HCT116 (cell line): ENCODE measurements at regions not wholly inside any gene's neighbourhood (a gene's known extent, or its start where the extent isn't known, plus 50 kb on each side); places are given as distances from the start of the nearest gene placed in this dataset.

ENCODE experiments used
- ATAC-seq: fragments of 200-7000 bp; cut with Tn5 transposase; 2 replicates; pipeline ENCODE4 v1.9.1; 2020; ENCODE audit warnings: mild to moderate bottlenecking, moderate library complexity
- BruUV-seq: library from RNA; stranded (reverse); fragments of 400-500 nt; replicated peaks from 2 replicates; lab custom pipeline; 2021; lab: Mats Ljungman, UMichigan
- CTCF ChIA-PET: fragments of 300-600 bp; sonication (Branson Sonifier 250); formaldehyde crosslinking; loops from one replicate; lab custom pipeline; 2021; ENCODE audit warnings: antibody characterized with exemption; lab: Charles Lee
- POLR2A ChIA-PET: fragments of 300-600, 350-600 bp; sonication (Branson Sonifier 250); formaldehyde crosslinking; loops from one replicate; lab custom pipeline; 2021; ENCODE audit warnings: antibody characterized with exemption; lab: Charles Lee
- RAD21 ChIA-PET, 2 experiments: fragments of 300-600 bp; sonication (Branson Sonifier 250); formaldehyde crosslinking; loops; one replicate each; lab custom pipeline; 2023; ENCODE audit warnings: low total read pairs in 2 of 2; ENCODE audit not compliant: uncharacterized antibody in 2 of 2, unreplicated experiment in 2 of 2, low non-redundant PET in 1 of 2; lab: Charles Lee
- DNase-seq: peaks from one replicate; pipeline ENCODE4 v3.0.0-alpha.2; 2010; ENCODE audit warnings: low read depth, low spot score
- H2AFZ ChIP-seq: fragments of 200-600 bp; shearing (Covaris generic), sonication (generic); 2 replicates; pipeline ENCODE4 v1.6.1; 2017; ENCODE audit warnings: low read depth, mixed run types, mixed read lengths, antibody characterized with exemption, low read length; ENCODE audit not compliant: poor library complexity, severe bottlenecking
- H3K27ac ChIP-seq: 2 replicates; pipeline ENCODE4 v1.5.1; 2012; ENCODE audit warnings: low read depth, low read length
- H3K27me3 ChIP-seq: fragments of 200-600 bp; sonication (generic); 2 replicates; pipeline ENCODE4 v1.6.1; 2016; ENCODE audit warnings: mixed run types, low read length, mixed read lengths; ENCODE audit not compliant: insufficient read depth
- H3K36me3 ChIP-seq, 2 experiments: fragments of 200-500 bp in 1 of 2; fragments of 200-600 bp in 1 of 2; sonication (Bioruptor generic) in 1 of 2; sonication (generic) in 1 of 2; 2 replicates each; pipeline versions ENCODE4 v1.5.1 to v1.6.1; 2014 to 2016; ENCODE audit warnings: low read length in 2 of 2, inconsistent platforms in 1 of 2, mixed read lengths in 1 of 2, mixed run types in 1 of 2; ENCODE audit not compliant: insufficient read depth in 2 of 2, control insufficient read depth in 1 of 2
- H3K4me1 ChIP-seq, 2 experiments: fragments of 200-600 bp in 1 of 2; sonication (generic) in 1 of 2; 2 replicates each; pipeline versions ENCODE4 v1.5.1 to v1.6.1; 2012 to 2017; ENCODE audit warnings: low read length in 2 of 2, inconsistent platforms in 1 of 2, mild to moderate bottlenecking in 1 of 2, mixed read lengths in 1 of 2, mixed run types in 1 of 2, moderate library complexity in 1 of 2; ENCODE audit not compliant: insufficient read depth in 2 of 2, control insufficient read depth in 1 of 2
- H3K4me2 ChIP-seq: fragments of 200-600 bp; sonication (generic); 2 replicates; pipeline ENCODE4 v1.6.1; 2017; ENCODE audit warnings: mixed run types, low read length, mixed read lengths
- H3K4me3 ChIP-seq, 2 experiments: fragments of 200-600 bp in 1 of 2; sonication (generic) in 1 of 2; replicated peaks in 1 of 2; 2 replicates each; pipeline ENCODE4 v1.5.1; 2011 to 2016; ENCODE audit warnings: low read length in 2 of 2, control low read depth in 1 of 2, low read depth in 1 of 2, mild to moderate bottlenecking in 1 of 2, mixed read lengths in 1 of 2, mixed run types in 1 of 2
- H3K79me2 ChIP-seq: fragments of 200-600 bp; sonication (generic); 2 replicates; pipeline ENCODE4 v1.6.1; 2017; ENCODE audit warnings: mild to moderate bottlenecking, mixed run types, low read length, moderate library complexity, mixed read lengths; ENCODE audit not compliant: insufficient read depth
- H3K9ac ChIP-seq: fragments of 200-600 bp; sonication (generic); 2 replicates; pipeline ENCODE4 v1.6.1; 2016; ENCODE audit warnings: low read length, mixed read lengths
- H3K9me2 ChIP-seq: fragments of 200-600 bp; sonication (generic), shearing (Covaris generic); 2 replicates; pipeline ENCODE4 v1.6.1; 2017; ENCODE audit warnings: mixed run types, mild to moderate bottlenecking, moderate library complexity; ENCODE audit not compliant: insufficient read depth
- H3K9me3 ChIP-seq, 2 experiments: fragments of 200-500 bp in 1 of 2; fragments of 200-600 bp in 1 of 2; sonication (Bioruptor generic) in 1 of 2; sonication (generic) in 1 of 2; 2 replicates each; pipeline ENCODE4 v1.6.1; 2014 to 2017; ENCODE audit warnings: low read length in 2 of 2, mixed read lengths in 2 of 2, inconsistent platforms in 1 of 2, low read depth in 1 of 2, mild to moderate bottlenecking in 1 of 2, mixed run types in 1 of 2, moderate library complexity in 1 of 2; ENCODE audit not compliant: control insufficient read depth in 1 of 2, insufficient read depth in 1 of 2
- H4K20me1 ChIP-seq: fragments of 200-600 bp; sonication (generic), shearing (Covaris generic); 2 replicates; pipeline ENCODE4 v1.6.1; 2017; ENCODE audit warnings: mixed run types, mild to moderate bottlenecking, moderate library complexity; ENCODE audit not compliant: insufficient read depth
- EGR1 ChIP-seq: IDR thresholded peaks from 2 replicates; pipeline ENCODE4 v1.6.1; 2012; ENCODE audit warnings: low read depth
- ELF1 ChIP-seq: IDR thresholded peaks from 2 replicates; pipeline ENCODE4 v1.6.1; 2012; ENCODE audit warnings: low read depth, borderline replicate concordance
- EZH2 ChIP-seq: fragments of 200-600 bp; sonication (generic); IDR thresholded peaks from 2 replicates; pipeline ENCODE4 v1.6.1; 2017; ENCODE audit warnings: antibody characterized with exemption, mixed run types
- EZH2phosphoT487 ChIP-seq: fragments of 200-600 bp; IDR thresholded peaks from 2 replicates; pipeline ENCODE4 v1.6.1; 2018; ENCODE audit warnings: antibody characterized with exemption, borderline replicate concordance
- POLR2AphosphoS5 ChIP-seq: IDR thresholded peaks from 2 replicates; pipeline ENCODE4 v1.6.1; 2011; ENCODE audit warnings: mild to moderate bottlenecking, low read depth, low read length, moderate library complexity
- REST ChIP-seq: IDR thresholded peaks from 2 replicates; pipeline ENCODE4 v1.6.1; 2012; ENCODE audit warnings: low read depth
- SIN3A ChIP-seq: IDR thresholded peaks from 2 replicates; pipeline ENCODE4 v1.6.1; 2012; ENCODE audit warnings: low read depth
- SP1 ChIP-seq: IDR thresholded peaks from 2 replicates; pipeline ENCODE4 v1.6.1; 2012; ENCODE audit warnings: low read depth
- SRF ChIP-seq: IDR thresholded peaks from 2 replicates; pipeline ENCODE4 v1.6.1; 2012; ENCODE audit warnings: low read depth
- TCF7L2 ChIP-seq: IDR thresholded peaks from 2 replicates; pipeline ENCODE4 v1.7.0; 2011; ENCODE audit warnings: borderline replicate concordance, inconsistent platforms; ENCODE audit not compliant: insufficient read depth, insufficient read length; ENCODE audit errors: extremely low read depth
- YY1 ChIP-seq: IDR thresholded peaks from 2 replicates; pipeline ENCODE4 v1.6.1; 2011; ENCODE audit warnings: low read length, low read depth, moderate library complexity, mild to moderate bottlenecking; ENCODE audit not compliant: insufficient replicate concordance; ENCODE audit errors: extremely low read depth
- ZBTB33 ChIP-seq: IDR thresholded peaks from 2 replicates; pipeline ENCODE4 v1.6.1; 2011; ENCODE audit warnings: mild to moderate bottlenecking, low read length, moderate library complexity; ENCODE audit not compliant: insufficient replicate concordance; ENCODE audit errors: extremely low read depth
- ZFX ChIP-seq: fragments of 450-650 bp; IDR thresholded peaks from 2 replicates; pipeline ENCODE4 v1.6.1; 2017
- ZNF274 ChIP-seq: fragments of 200-500 bp; sonication (Bioruptor generic); IDR thresholded peaks from 2 replicates; pipeline ENCODE4 v1.6.1; 2014; ENCODE audit warnings: mild to moderate bottlenecking, low read depth, low read length, inconsistent platforms
- intact Hi-C: fragments of 100-400 bp; cut with micrococcal nuclease; formaldehyde crosslinking; loops from 2 replicates; pipeline ENCODE4 v1.10.0; 2022
- TF ChIP-seq, protein P1 (sequence below): IDR thresholded peaks from 2 replicates; pipeline ENCODE4 v1.6.1; 2012
- TF ChIP-seq, protein P2 (sequence below): IDR thresholded peaks from 2 replicates; pipeline ENCODE4 v1.6.1; 2012
- TF ChIP-seq, protein P3 (sequence below), 3 experiments: fragments of 200-600 bp in 1 of 3; sonication (generic) in 1 of 3; IDR thresholded peaks in 2 of 3; conservative IDR thresholded peaks in 1 of 3; 2 replicates each; pipeline ENCODE4 v1.5.1; 2012 to 2017; ENCODE audit warnings: low read depth in 2 of 3, low read length in 2 of 3, antibody characterized with exemption in 1 of 3, borderline replicate concordance in 1 of 3, control low read depth in 1 of 3, mild to moderate bottlenecking in 1 of 3, mixed read lengths in 1 of 3, mixed run types in 1 of 3, moderate library complexity in 1 of 3; ENCODE audit not compliant: insufficient read depth in 1 of 3

DNA sequence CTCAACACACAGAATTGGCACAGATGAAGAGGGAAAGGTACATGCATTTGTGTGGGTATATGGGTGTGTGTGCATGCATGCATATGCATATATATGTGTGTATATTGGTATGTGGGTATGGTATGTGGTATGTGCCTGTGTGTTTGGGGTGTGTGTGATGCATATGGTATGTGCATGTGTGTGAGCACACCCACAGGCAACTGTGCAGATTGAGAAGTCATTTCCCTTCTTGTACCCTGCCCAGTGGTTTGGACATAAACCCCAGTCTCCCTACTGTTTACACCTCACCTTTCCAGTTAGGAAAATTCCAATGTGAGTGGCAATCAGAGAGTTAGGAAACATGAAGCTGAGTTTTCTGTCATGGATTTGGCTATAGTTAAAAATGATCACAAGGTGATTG, 178.0 kb downstream of the NXNL2 start:
- Histone ChIP-seq H3K4me1 (no peaks in the 10 kb centered on the region), H2AFZ (no peak overlapping the region), H3K36me3 (no peaks in the 10 kb centered on the region), H3K9me3 (no peaks in the 10 kb centered on the region), H4K20me1 (no peaks in the 10 kb centered on the region), H3K4me2 (no peak overlapping the region), H3K9ac (no peak overlapping the region), H3K79me2 (no peaks in the 10 kb centered on the region), H3K27ac (no peak overlapping the region), H3K4me3 (no peak overlapping the region), H3K27me3 (no peaks in the 10 kb centered on the region), H3K9me2 (no peaks in the 10 kb centered on the region)
- DNase-seq (no peak), ATAC-seq (no peak)
- BruUV-seq = no TSS peak
- intact Hi-C loops = no loop called here
- TF ChIP-seq EZH2 = no peak
- no peak for TF ChIP-seq SP1
- no peak for TF ChIP-seq ZFX
- TF ChIP-seq POLR2AphosphoS5 = no peak
- no peak for TF ChIP-seq ZNF274
- no peak for TF ChIP-seq SRF
- TF ChIP-seq REST = no peak
- TF ChIP-seq, protein P1, sequence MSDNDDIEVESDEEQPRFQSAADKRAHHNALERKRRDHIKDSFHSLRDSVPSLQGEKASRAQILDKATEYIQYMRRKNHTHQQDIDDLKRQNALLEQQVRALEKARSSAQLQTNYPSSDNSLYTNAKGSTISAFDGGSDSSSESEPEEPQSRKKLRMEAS = no peak
- TF ChIP-seq ZBTB33 = no peak
- no peak for TF ChIP-seq TCF7L2
- no peak for TF ChIP-seq EZH2phosphoT487
- no peak for TF ChIP-seq SIN3A
- no peak for TF ChIP-seq YY1
- TF ChIP-seq, protein P2, sequence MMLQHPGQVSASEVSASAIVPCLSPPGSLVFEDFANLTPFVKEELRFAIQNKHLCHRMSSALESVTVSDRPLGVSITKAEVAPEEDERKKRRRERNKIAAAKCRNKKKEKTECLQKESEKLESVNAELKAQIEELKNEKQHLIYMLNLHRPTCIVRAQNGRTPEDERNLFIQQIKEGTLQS = no peak
- no peak for TF ChIP-seq EGR1
- TF ChIP-seq, protein P3, sequence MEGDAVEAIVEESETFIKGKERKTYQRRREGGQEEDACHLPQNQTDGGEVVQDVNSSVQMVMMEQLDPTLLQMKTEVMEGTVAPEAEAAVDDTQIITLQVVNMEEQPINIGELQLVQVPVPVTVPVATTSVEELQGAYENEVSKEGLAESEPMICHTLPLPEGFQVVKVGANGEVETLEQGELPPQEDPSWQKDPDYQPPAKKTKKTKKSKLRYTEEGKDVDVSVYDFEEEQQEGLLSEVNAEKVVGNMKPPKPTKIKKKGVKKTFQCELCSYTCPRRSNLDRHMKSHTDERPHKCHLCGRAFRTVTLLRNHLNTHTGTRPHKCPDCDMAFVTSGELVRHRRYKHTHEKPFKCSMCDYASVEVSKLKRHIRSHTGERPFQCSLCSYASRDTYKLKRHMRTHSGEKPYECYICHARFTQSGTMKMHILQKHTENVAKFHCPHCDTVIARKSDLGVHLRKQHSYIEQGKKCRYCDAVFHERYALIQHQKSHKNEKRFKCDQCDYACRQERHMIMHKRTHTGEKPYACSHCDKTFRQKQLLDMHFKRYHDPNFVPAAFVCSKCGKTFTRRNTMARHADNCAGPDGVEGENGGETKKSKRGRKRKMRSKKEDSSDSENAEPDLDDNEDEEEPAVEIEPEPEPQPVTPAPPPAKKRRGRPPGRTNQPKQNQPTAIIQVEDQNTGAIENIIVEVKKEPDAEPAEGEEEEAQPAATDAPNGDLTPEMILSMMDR (IDR thresholded peaks at IDR 0.05 in 2 of 3, conservative IDR thresholded peaks at IDR 0.05 in 1 of 3; ENCODE audit: borderline replicate concordance in 1 of 3, insufficient read depth in 1 of 3, low read depth in 2 of 3, low read length in 2 of 3) = no peak
- no peak for TF ChIP-seq ELF1
- RAD21 ChIA-PET = no interaction called here
- POLR2A ChIA-PET = no interaction called here
- CTCF ChIA-PET = no interaction called here
